CD4-positive, alpha-beta T cell (primary cell): ENCODE measurements at regions not wholly inside any gene's neighbourhood (a gene's known extent, or its start where the extent isn't known, plus 50 kb on each side); places are given as distances from the start of the nearest gene placed in this dataset.

ENCODE experiments used
- ATAC-seq: fragments of 200-7000 bp; cut with Tn5 transposase; one replicate; pipeline ENCODE4 v1.10.0; 2022; ENCODE audit warnings: mild to moderate bottlenecking; ENCODE audit not compliant: poor library complexity
- CTCF ChIA-PET: fragments of 350-600 bp; sonication (Branson Sonifier 250); formaldehyde crosslinking; loops from one replicate; lab custom pipeline; 2021; ENCODE audit warnings: antibody characterized with exemption, inconsistent platforms; lab: Charles Lee
- POLR2A ChIA-PET: fragments of 350-600 bp; sonication (Branson Sonifier 250); formaldehyde crosslinking; loops from one replicate; lab custom pipeline; 2021; ENCODE audit warnings: antibody characterized with exemption, inconsistent platforms; lab: Charles Lee
- DNase-seq, 14 experiments: peaks; one replicate each; pipeline ENCODE4 v3.0.0-alpha.2; 2013 to 2020; ENCODE audit warnings: mixed read lengths in 2 of 14
- H3K27ac ChIP-seq, 2 donors: one replicate each; pipeline versions ENCODE4 v1.5.1 to v1.7.0; 2013; ENCODE audit warnings: low read length in 2 of 2, low read depth in 1 of 2, mild to moderate bottlenecking in 1 of 2
- H3K27me3 ChIP-seq, 2 experiments: 1 replicate in 1 of 2; 2 replicates in 1 of 2; pipeline versions ENCODE4 v1.6.1 to v1.7.0; 2013; ENCODE audit warnings: low read length in 2 of 2, control low read depth in 1 of 2, mild to moderate bottlenecking in 1 of 2, moderate library complexity in 1 of 2; ENCODE audit not compliant: insufficient read depth in 2 of 2, control insufficient read depth in 1 of 2
- H3K36me3 ChIP-seq: one replicate; pipeline ENCODE4 v1.6.1; 2013; ENCODE audit warnings: low read length, control low read depth; ENCODE audit not compliant: insufficient read depth
- H3K4me1 ChIP-seq: one replicate; pipeline ENCODE4 v1.6.1; 2013; ENCODE audit warnings: low read length, control low read depth; ENCODE audit not compliant: insufficient read depth
- H3K4me3 ChIP-seq: one replicate; pipeline ENCODE4 v1.5.1; 2013; ENCODE audit warnings: mild to moderate bottlenecking, low read length, moderate library complexity
- H3K9me3 ChIP-seq, 2 experiments: 1 replicate in 1 of 2; 2 replicates in 1 of 2; pipeline versions ENCODE4 v1.6.1 to v1.7.0; 2013; ENCODE audit warnings: low read length in 2 of 2, mild to moderate bottlenecking in 2 of 2, control low read depth in 1 of 2, moderate library complexity in 1 of 2; ENCODE audit not compliant: control insufficient read depth in 1 of 2, insufficient read depth in 1 of 2
- H3K27ac Mint-ChIP-seq: one replicate; pipeline ENCODE4 v1.8.0; 2020; ENCODE audit warnings: mixed read lengths
- H3K27me3 Mint-ChIP-seq: one replicate; pipeline ENCODE4 v1.8.0; 2021; ENCODE audit warnings: mixed read lengths
- H3K36me3 Mint-ChIP-seq: one replicate; pipeline ENCODE4 v1.8.0; 2021; ENCODE audit warnings: low read depth, mixed read lengths
- H3K4me1 Mint-ChIP-seq: one replicate; pipeline ENCODE4 v1.8.0; 2021; ENCODE audit warnings: low read depth, mixed read lengths
- H3K4me3 Mint-ChIP-seq: one replicate; pipeline ENCODE4 v1.8.0; 2020; ENCODE audit warnings: mild to moderate bottlenecking, mixed read lengths
- H3K9me3 Mint-ChIP-seq: one replicate; pipeline ENCODE4 v1.8.0; 2020; ENCODE audit warnings: mixed read lengths
- intact Hi-C, 2 experiments: fragments of 100-400 bp; cut with DNase I in 1 of 2; cut with micrococcal nuclease in 1 of 2; formaldehyde crosslinking; loops; one replicate each; pipeline versions ENCODE4 v1.15.1 to v1.9.0; 2023 to 2025; cut with DNase I, micrococcal nuclease
- TF ChIP-seq, protein P1 (sequence below): fragments of 200-600 bp; IDR thresholded peaks from one replicate; pipeline ENCODE4 v1.8.0; 2022; ENCODE audit warnings: antibody characterized with exemption, mild to moderate bottlenecking

DNA sequence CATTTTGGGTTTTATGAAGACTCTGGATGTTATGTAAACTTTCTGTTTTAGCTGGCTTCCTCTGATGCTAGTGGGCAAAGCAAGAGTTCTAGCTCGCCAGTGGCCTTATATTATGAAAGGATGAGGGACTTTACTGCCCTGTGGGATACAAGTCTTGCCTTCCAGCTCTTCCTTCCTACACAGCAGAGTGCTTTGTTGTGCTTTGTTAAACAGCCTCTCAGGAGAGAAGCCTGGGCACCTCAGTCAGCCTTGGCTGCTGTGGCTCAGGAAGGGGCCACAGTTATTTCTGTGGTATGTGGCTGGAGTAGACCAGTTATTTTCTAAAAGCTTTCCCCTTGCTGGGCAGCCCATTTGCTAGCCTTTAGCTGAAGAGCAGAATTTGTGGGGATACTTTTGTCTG lies 69.5 kb upstream of the SUCLG2 start:
- no peaks in the 10 kb centered on the region for H3K27me3 Mint-ChIP-seq
- intact Hi-C loops: no loop called here
- Histone ChIP-seq H3K27me3 (no peaks in the 10 kb centered on the region), H3K4me1 (no peaks in the 10 kb centered on the region), H3K9me3 (no peaks in the 10 kb centered on the region), H3K27ac (no peak overlapping the region), H3K36me3 (no peaks in the 10 kb centered on the region), H3K4me3 (no peak overlapping the region)
- peaks cover 29% of the 10 kb centered on the region for H3K36me3 Mint-ChIP-seq
- DNase-seq: no peak
- TF ChIP-seq, protein P1, sequence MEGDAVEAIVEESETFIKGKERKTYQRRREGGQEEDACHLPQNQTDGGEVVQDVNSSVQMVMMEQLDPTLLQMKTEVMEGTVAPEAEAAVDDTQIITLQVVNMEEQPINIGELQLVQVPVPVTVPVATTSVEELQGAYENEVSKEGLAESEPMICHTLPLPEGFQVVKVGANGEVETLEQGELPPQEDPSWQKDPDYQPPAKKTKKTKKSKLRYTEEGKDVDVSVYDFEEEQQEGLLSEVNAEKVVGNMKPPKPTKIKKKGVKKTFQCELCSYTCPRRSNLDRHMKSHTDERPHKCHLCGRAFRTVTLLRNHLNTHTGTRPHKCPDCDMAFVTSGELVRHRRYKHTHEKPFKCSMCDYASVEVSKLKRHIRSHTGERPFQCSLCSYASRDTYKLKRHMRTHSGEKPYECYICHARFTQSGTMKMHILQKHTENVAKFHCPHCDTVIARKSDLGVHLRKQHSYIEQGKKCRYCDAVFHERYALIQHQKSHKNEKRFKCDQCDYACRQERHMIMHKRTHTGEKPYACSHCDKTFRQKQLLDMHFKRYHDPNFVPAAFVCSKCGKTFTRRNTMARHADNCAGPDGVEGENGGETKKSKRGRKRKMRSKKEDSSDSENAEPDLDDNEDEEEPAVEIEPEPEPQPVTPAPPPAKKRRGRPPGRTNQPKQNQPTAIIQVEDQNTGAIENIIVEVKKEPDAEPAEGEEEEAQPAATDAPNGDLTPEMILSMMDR: no peak
- H3K4me3 Mint-ChIP-seq: no peak overlapping the region
- peaks cover 16% of the 10 kb centered on the region for H3K9me3 Mint-ChIP-seq
- ATAC-seq: no peak
- ChIA-PET POLR2A (no interaction called here), CTCF (no interaction called here)
- H3K4me1 Mint-ChIP-seq: peaks cover 8% of the 10 kb centered on the region
- no peak overlapping the region for H3K27ac Mint-ChIP-seq

DNA sequence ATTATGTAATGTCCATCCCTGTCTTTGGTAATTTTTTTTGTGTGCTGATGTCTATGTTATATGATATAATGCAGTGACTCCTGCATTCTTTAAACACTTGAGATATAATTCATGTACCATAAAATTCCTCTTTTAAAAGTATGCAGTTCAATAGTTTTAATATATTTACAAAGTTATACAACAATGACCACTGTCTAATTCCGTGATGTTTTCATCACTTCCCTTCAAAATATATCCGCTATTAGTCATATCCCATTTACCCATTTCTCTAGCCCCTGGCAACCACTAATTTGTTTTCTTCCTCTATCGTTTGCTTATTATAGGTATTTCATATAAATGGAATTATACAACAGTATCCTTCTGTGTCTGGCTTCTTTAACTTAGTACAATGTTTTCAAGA lies 64.9 kb upstream of the SUCLG2 start:
- Mint-ChIP-seq H3K36me3 (peaks cover 16% of the 10 kb centered on the region), H3K27ac (no peak overlapping the region), H3K27me3 (no peaks in the 10 kb centered on the region), H3K4me3 (no peak overlapping the region), H3K9me3 (peaks cover 6% of the 10 kb centered on the region), H3K4me1 (peaks cover under 1% of the 10 kb centered on the region)
- Histone ChIP-seq H3K27ac (no peak overlapping the region), H3K4me3 (no peak overlapping the region), H3K27me3 (no peaks in the 10 kb centered on the region), H3K9me3 (no peaks in the 10 kb centered on the region), H3K4me1 (no peaks in the 10 kb centered on the region), H3K36me3 (no peaks in the 10 kb centered on the region)
- no peak for DNase-seq
- POLR2A ChIA-PET: no interaction called here
- no peak for ATAC-seq
- CTCF ChIA-PET: no interaction called here
- TF ChIP-seq, protein P1: no peak
- intact Hi-C loops: no loop called here

DNA sequence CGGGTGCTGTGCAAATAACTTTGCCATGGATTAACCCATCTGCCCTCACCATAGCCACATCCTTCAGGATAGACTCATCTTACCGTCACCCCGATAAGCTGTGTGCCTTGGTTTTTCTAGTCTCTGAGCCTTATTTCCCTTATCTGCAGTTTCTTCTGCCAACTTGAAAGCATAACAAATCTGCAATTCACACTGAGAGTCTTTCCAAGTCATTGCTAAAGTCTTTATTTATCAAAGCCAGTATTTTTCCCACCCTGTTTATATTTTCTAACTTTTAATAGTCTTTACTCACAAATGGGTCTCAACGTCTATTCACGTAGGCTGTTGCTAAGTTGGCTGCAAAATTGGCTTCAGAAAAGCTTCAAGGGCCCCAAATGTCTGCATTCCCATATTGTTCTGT lies 61.6 kb upstream of the SUCLG2 start:
- no peaks in the 10 kb centered on the region for H3K27me3 ChIP-seq
- Mint-ChIP-seq H3K4me1 (peaks cover 8% of the 10 kb centered on the region), H3K9me3 (peaks cover 4% of the 10 kb centered on the region), H3K36me3 (no peaks in the 10 kb centered on the region), H3K4me3 (no peak overlapping the region), H3K27me3 (no peaks in the 10 kb centered on the region), H3K27ac (no peak overlapping the region)
- ATAC-seq (no peak), DNase-seq (no peak)
- no peaks in the 10 kb centered on the region for H3K4me1 ChIP-seq
- intact Hi-C loops: no loop called here
- no peak overlapping the region for H3K4me3 ChIP-seq
- H3K27ac ChIP-seq: no peak overlapping the region
- H3K9me3 ChIP-seq: no peaks in the 10 kb centered on the region
- TF ChIP-seq, protein P1: no peak
- POLR2A ChIA-PET: no interaction called here
- CTCF ChIA-PET: no interaction called here
- no peaks in the 10 kb centered on the region for H3K36me3 ChIP-seq
